SW480 (cell line): ENCODE measurements at regions not wholly inside any gene's neighbourhood (a gene's known extent, or its start where the extent isn't known, plus 50 kb on each side); places are given as distances from the start of the nearest gene placed in this dataset.

Source experiments
- DNase-seq: peaks from one replicate; pipeline ENCODE4 v3.0.0-alpha.2; 2016; ENCODE audit warnings: low spot score

GRCh38 chr13:72104656-72105180 is 237.7 kb upstream of the DACH1 start:
- no peak for DNase-seq

GRCh38 chr13:72101768-72102400 is 234.9 kb upstream of the DACH1 start:
- no peak for DNase-seq

GRCh38 chr13:72100339-72100738 is 233.3 kb upstream of the DACH1 start:
- DNase-seq = no peak

GRCh38 chr13:72097568-72097967 is 230.6 kb upstream of the DACH1 start:
- no peak for DNase-seq

- no peak for DNase-seq
Observed at GRCh38 chr13:72093262-72093661, 226.3 kb upstream of the DACH1 start.

- no peak for DNase-seq
Observed at GRCh38 chr13:72074663-72075062, 207.7 kb upstream of the DACH1 start.

- DNase-seq = no peak
Observed at GRCh38 chr13:72072261-72072660, 205.3 kb upstream of the DACH1 start.

GRCh38 chr13:72071713-72072112 is 204.7 kb upstream of the DACH1 start:
- no peak for DNase-seq

GRCh38 chr13:72062566-72062965 is 195.6 kb upstream of the DACH1 start:
- peak; percentile 55 for DNase-seq

GRCh38 chr13:72061613-72062012 is 194.6 kb upstream of the DACH1 start:
- DNase-seq = no peak

- no peak for DNase-seq
Observed at GRCh38 chr13:72050251-72050650, 183.2 kb upstream of the DACH1 start.

- no peak for DNase-seq
Observed at GRCh38 chr13:72043366-72043765, 176.4 kb upstream of the DACH1 start.

GRCh38 chr13:72041165-72041564 is 174.2 kb upstream of the DACH1 start:
- DNase-seq = no peak

- no peak for DNase-seq
Observed at GRCh38 chr13:72039126-72039525, 172.1 kb upstream of the DACH1 start.

- no peak for DNase-seq
Observed at GRCh38 chr13:72029981-72030380, 163.0 kb upstream of the DACH1 start.

- peak; percentile 17 for DNase-seq
Observed at GRCh38 chr13:72025836-72026235, 158.8 kb upstream of the DACH1 start.

- DNase-seq = no peak
Observed at GRCh38 chr13:72023895-72024294, 156.9 kb upstream of the DACH1 start.

GRCh38 chr13:72005455-72005854 is 138.5 kb upstream of the DACH1 start:
- DNase-seq = no peak

- no peak for DNase-seq
Observed at GRCh38 chr13:72004784-72005374, 137.9 kb upstream of the DACH1 start.

- no peak for DNase-seq
Observed at GRCh38 chr13:72004246-72004645, 137.2 kb upstream of the DACH1 start.

GRCh38 chr13:71998223-71998622 is 131.2 kb upstream of the DACH1 start:
- no peak for DNase-seq

- DNase-seq = peak; percentile 41
Observed at GRCh38 chr13:71979616-71980015, 112.6 kb upstream of the DACH1 start.

- DNase-seq = no peak
Observed at GRCh38 chr13:71977028-71977427, 110.0 kb upstream of the DACH1 start.

- no peak for DNase-seq
Observed at GRCh38 chr13:71967990-71968389, 101.0 kb upstream of the DACH1 start.
